ENCODE measurements at regions not wholly inside any gene's neighbourhood (a gene's known extent, or its start where the extent isn't known, plus 50 kb on each side); places are given as distances from the start of the nearest gene placed in this dataset.
"Not testable (repeated sequence)": the region's sequence is repeated elsewhere in the genome, so short reads cannot be mapped to it uniquely, and the experiment has no call there.

- TF ChIP-seq CTCF (IDR thresholded peaks at IDR 0.05; ENCODE audit: insufficient read depth, low read depth, low read length, missing control alignments), result no peak
- no peak overlapping the region for H3K4me3 ChIP-seq (ENCODE audit: low read depth, low read length)
- no peak for DNase-seq (ENCODE audit: low read depth)
Measured at GRCh38 chrX:114028907-114029662, 554.8 kb upstream of the HTR2C start.

- no peak for TF ChIP-seq CTCF (IDR thresholded peaks at IDR 0.05; ENCODE audit: insufficient read depth, low read depth, low read length, missing control alignments)
- H3K4me3 ChIP-seq (ENCODE audit: low read depth, low read length), result no peak overlapping the region
- no peak for DNase-seq (ENCODE audit: low read depth)
Measured at GRCh38 chrX:114017086-114017485, 566.8 kb upstream of the HTR2C start.

GRCh38 chrX:114015966-114016365, 567.9 kb upstream of the HTR2C start:
- DNase-seq (ENCODE audit: low read depth), result no peak
- no peak overlapping the region for H3K4me3 ChIP-seq (ENCODE audit: low read depth, low read length)
- TF ChIP-seq CTCF (IDR thresholded peaks at IDR 0.05; ENCODE audit: insufficient read depth, low read depth, low read length, missing control alignments), result no peak

GRCh38 chrX:114006664-114007063, 577.2 kb upstream of the HTR2C start:
- DNase-seq (ENCODE audit: low read depth), result no peak
- no peak for TF ChIP-seq CTCF (IDR thresholded peaks at IDR 0.05; ENCODE audit: insufficient read depth, low read depth, low read length, missing control alignments)
- H3K4me3 ChIP-seq (ENCODE audit: low read depth, low read length), result no peak overlapping the region

GRCh38 chrX:113996781-113997180, 587.1 kb upstream of the HTR2C start:
- no peak for DNase-seq (ENCODE audit: low read depth)
- no peak for TF ChIP-seq CTCF (IDR thresholded peaks at IDR 0.05; ENCODE audit: insufficient read depth, low read depth, low read length, missing control alignments)
- H3K4me3 ChIP-seq (ENCODE audit: low read depth, low read length), result no peak overlapping the region

GRCh38 chrX:113991720-113992119, 592.2 kb upstream of the HTR2C start:
- DNase-seq (ENCODE audit: low read depth); H3K4me3 ChIP-seq (ENCODE audit: low read depth, low read length): not testable (repeated sequence)

- DNase-seq (ENCODE audit: low read depth); H3K4me3 ChIP-seq (ENCODE audit: low read depth, low read length): not testable (repeated sequence)
Measured at GRCh38 chrX:113990669-113991068, 593.2 kb upstream of the HTR2C start.

- not testable (repeated sequence) for H3K4me3 ChIP-seq (ENCODE audit: low read depth, low read length); DNase-seq (ENCODE audit: low read depth)
Measured at GRCh38 chrX:113988315-113988935, 595.5 kb upstream of the HTR2C start.
